ENCODE measurements at regions not wholly inside any gene's neighbourhood (a gene's known extent, or its start where the extent isn't known, plus 50 kb on each side); places are given as distances from the start of the nearest gene placed in this dataset.

DNA sequence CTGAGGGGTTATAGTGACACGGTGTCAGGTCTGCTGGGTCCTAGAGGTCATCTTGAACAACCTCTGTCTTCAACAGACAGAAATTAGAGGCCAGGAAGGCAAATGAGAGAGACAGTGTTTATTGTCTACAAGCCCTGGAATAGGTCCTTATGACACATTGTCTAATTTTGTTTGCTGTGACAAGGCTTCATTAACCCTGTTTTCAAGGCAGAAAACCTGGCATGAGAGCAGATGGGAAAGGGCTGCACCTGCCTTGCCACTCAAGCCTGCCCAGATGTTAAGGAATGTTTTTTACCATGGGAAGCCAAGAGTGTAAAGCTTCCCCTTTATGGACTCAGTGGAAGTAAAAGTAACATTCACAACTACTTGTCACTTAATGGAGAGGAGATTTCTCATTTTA is 275.3 kb downstream of the KCNS3 start:
- TF ChIP-seq, protein P1, sequence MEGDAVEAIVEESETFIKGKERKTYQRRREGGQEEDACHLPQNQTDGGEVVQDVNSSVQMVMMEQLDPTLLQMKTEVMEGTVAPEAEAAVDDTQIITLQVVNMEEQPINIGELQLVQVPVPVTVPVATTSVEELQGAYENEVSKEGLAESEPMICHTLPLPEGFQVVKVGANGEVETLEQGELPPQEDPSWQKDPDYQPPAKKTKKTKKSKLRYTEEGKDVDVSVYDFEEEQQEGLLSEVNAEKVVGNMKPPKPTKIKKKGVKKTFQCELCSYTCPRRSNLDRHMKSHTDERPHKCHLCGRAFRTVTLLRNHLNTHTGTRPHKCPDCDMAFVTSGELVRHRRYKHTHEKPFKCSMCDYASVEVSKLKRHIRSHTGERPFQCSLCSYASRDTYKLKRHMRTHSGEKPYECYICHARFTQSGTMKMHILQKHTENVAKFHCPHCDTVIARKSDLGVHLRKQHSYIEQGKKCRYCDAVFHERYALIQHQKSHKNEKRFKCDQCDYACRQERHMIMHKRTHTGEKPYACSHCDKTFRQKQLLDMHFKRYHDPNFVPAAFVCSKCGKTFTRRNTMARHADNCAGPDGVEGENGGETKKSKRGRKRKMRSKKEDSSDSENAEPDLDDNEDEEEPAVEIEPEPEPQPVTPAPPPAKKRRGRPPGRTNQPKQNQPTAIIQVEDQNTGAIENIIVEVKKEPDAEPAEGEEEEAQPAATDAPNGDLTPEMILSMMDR (IDR thresholded peaks at IDR 0.05), result no peak
- TF ChIP-seq POLR2A (IDR thresholded peaks at IDR 0.05), result no peak
- no peak for TF ChIP-seq EP300 (IDR thresholded peaks at IDR 0.05)

All from ovary (tissue), 3 donors.